GM23338 (cell line): ENCODE measurements at regions not wholly inside any gene's neighbourhood (a gene's known extent, or its start where the extent isn't known, plus 50 kb on each side); places are given as distances from the start of the nearest gene placed in this dataset.

Source experiments
- ATAC-seq: fragments of 200-7000 bp; cut with Tn5 transposase; 3 replicates; pipeline ENCODE4 v1.9.1; 2020
- DNase-seq: peaks from one replicate; pipeline ENCODE4 v3.0.0-alpha.2; 2015; ENCODE audit warnings: low spot score
- H2AFZ ChIP-seq: fragments of 200-600 bp; sonication (generic); 2 replicates; pipeline ENCODE4 v1.8.0; 2016; ENCODE audit warnings: antibody characterized with exemption, mild to moderate bottlenecking, moderate library complexity
- H3F3A ChIP-seq: fragments of 200-600 bp; sonication (generic); replicated peaks from 2 replicates; pipeline ENCODE4 v1.8.0; 2017; ENCODE audit warnings: antibody characterized with exemption, mixed run types, low read depth
- H3K27ac ChIP-seq: fragments of 200-600 bp; sonication (generic); 2 replicates; pipeline ENCODE4 v1.6.1; 2016; ENCODE audit warnings: low read depth
- H3K27me3 ChIP-seq: fragments of 200-600 bp; sonication (generic); 2 replicates; pipeline ENCODE4 v1.8.0; 2016; ENCODE audit warnings: mild to moderate bottlenecking, mixed run types, moderate library complexity; ENCODE audit not compliant: insufficient read depth
- H3K36me3 ChIP-seq: fragments of 200-600 bp; sonication (generic); 2 replicates; pipeline ENCODE4 v1.8.0; 2016; ENCODE audit warnings: mild to moderate bottlenecking; ENCODE audit not compliant: insufficient read depth
- H3K4me1 ChIP-seq: fragments of 200-600 bp; sonication (generic); 2 replicates; pipeline ENCODE4 v1.8.0; 2016; ENCODE audit warnings: mild to moderate bottlenecking, moderate library complexity; ENCODE audit not compliant: insufficient read depth
- H3K4me2 ChIP-seq: fragments of 200-600 bp; sonication (generic); 2 replicates; pipeline ENCODE4 v1.7.1; 2017; ENCODE audit warnings: mixed run types
- H3K4me3 ChIP-seq: fragments of 200-600 bp; sonication (generic); 2 replicates; pipeline ENCODE4 v1.6.1; 2016; ENCODE audit warnings: mixed run types
- H3K79me2 ChIP-seq: fragments of 200-600 bp; sonication (generic); replicated peaks from 2 replicates; pipeline ENCODE4 v1.8.0; 2017; ENCODE audit warnings: mild to moderate bottlenecking; ENCODE audit not compliant: insufficient read depth
- H3K9me2 ChIP-seq: fragments of 200-600 bp; sonication (generic); 2 replicates; pipeline ENCODE4 v1.8.0; 2017; ENCODE audit not compliant: insufficient read depth
- H4K20me1 ChIP-seq: fragments of 200-600 bp; sonication (generic); replicated peaks from 2 replicates; pipeline ENCODE4 v1.8.0; 2017; ENCODE audit warnings: mild to moderate bottlenecking; ENCODE audit not compliant: insufficient read depth
- H3K27ac Mint-ChIP-seq: 2 replicates; pipeline ENCODE4 v1.8.0; 2020; ENCODE audit warnings: inconsistent platforms, mild to moderate bottlenecking, moderate library complexity, mixed read lengths
- H3K27me3 Mint-ChIP-seq: 3 replicates; pipeline ENCODE4 v1.8.0; 2022; ENCODE audit warnings: low read depth, mild to moderate bottlenecking, moderate library complexity, mixed read lengths, inconsistent platforms; ENCODE audit not compliant: insufficient read depth, poor library complexity
- H3K36me3 Mint-ChIP-seq: 3 replicates; pipeline ENCODE4 v1.8.0; 2021; ENCODE audit warnings: low read depth, mild to moderate bottlenecking, inconsistent platforms, moderate library complexity, mixed read lengths
- H3K4me1 Mint-ChIP-seq: 3 replicates; pipeline ENCODE4 v1.8.0; 2020; ENCODE audit warnings: mild to moderate bottlenecking, inconsistent platforms, mixed read lengths
- H3K4me3 Mint-ChIP-seq: 3 replicates; pipeline ENCODE4 v1.8.0; 2021; ENCODE audit warnings: moderate library complexity, mild to moderate bottlenecking, inconsistent platforms, mixed read lengths
- H3K9me3 Mint-ChIP-seq: 3 replicates; pipeline ENCODE4 v1.8.0; 2020; ENCODE audit warnings: moderate library complexity, mild to moderate bottlenecking, inconsistent platforms, mixed read lengths
- CREB1 ChIP-seq: fragments of 250-450 bp; sonication (Bioruptor Pico); IDR thresholded peaks from 2 replicates; pipeline ENCODE4 v1.5.0; 2020; ENCODE audit warnings: low read depth, mild to moderate bottlenecking, moderate library complexity
- CTCF ChIP-seq, 2 experiments: fragments of 200-600 bp in 1 of 2; sonication (generic) in 1 of 2; conservative IDR thresholded peaks; 2 replicates each; pipeline versions ENCODE4 v1.5.1 to v1.6.1; 2016 to 2017; ENCODE audit warnings: antibody characterized with exemption in 2 of 2, low read depth in 2 of 2, mild to moderate bottlenecking in 2 of 2, moderate library complexity in 1 of 2
- EZH2 ChIP-seq: fragments of 200-600 bp; sonication (generic); IDR thresholded peaks from one replicate; pipeline ENCODE4 v1.8.0; 2017; ENCODE audit warnings: antibody characterized with exemption, mild to moderate bottlenecking, low read depth; ENCODE audit not compliant: unreplicated experiment
- REST ChIP-seq: IDR thresholded peaks from one replicate; pipeline ENCODE4 v1.6.1; 2018; ENCODE audit warnings: antibody characterized with exemption; ENCODE audit not compliant: unreplicated experiment
- ZNF114 ChIP-seq: fragments of 250-450 bp; sonication (Bioruptor Pico); IDR thresholded peaks from 2 replicates; pipeline ENCODE4 v1.5.0; 2020; ENCODE audit warnings: mild to moderate bottlenecking, moderate library complexity

GRCh38 chr1:90850898-90851710 is 134.0 kb upstream of the BARHL2 start:
- Mint-ChIP-seq H3K36me3 (no peaks in the 10 kb centered on the region), H3K27me3 (peaks cover 33% of the 10 kb centered on the region), H3K9me3 (peaks cover 3% of the 10 kb centered on the region; the same call in 1 of the 3 replicates), H3K4me3 (peak overlapping the region; percentile 78), H3K4me1 (peaks cover 9% of the 10 kb centered on the region), H3K27ac (no peak overlapping the region)
- peak overlapping the region; percentile 98 for H3K4me2 ChIP-seq
- no peak overlapping the region for H3K27ac ChIP-seq
- peaks cover 78% of the 10 kb centered on the region for H3K27me3 ChIP-seq
- H3K4me3 ChIP-seq = peak overlapping the region; percentile 84
- no peaks in the 10 kb centered on the region for H3K36me3 ChIP-seq
- peak; percentile 93 for ATAC-seq
- peaks cover 7% of the 10 kb centered on the region; the same call in 1 of the 2 replicates for H3K4me1 ChIP-seq
- H4K20me1 ChIP-seq = peaks cover 13% of the 10 kb centered on the region
- H3K79me2 ChIP-seq = no peaks in the 10 kb centered on the region
- peak; percentile 87 for DNase-seq
- peak overlapping the region; percentile 96 for H2AFZ ChIP-seq
- TF ChIP-seq CTCF (conservative IDR thresholded peaks at IDR 0.05; ENCODE audit: low read depth in 2 of 2) (peak; percentile 29 to 63; a peak in 3 of 4 replicates), REST (no peak), ZNF114 (CRISPR knock-in tag) (no peak), CREB1 (no peak)
- H3F3A ChIP-seq = no peaks in the 10 kb centered on the region
- no peaks in the 10 kb centered on the region for H3K9me2 ChIP-seq

- TF ChIP-seq ZNF114 (CRISPR knock-in tag) (no peak), CREB1 (no peak), EZH2 (peak; percentile 68)
- H3K4me3 ChIP-seq = peak overlapping the region; percentile 84
- H3K27me3 Mint-ChIP-seq = peaks cover 33% of the 10 kb centered on the region
- ATAC-seq = peak; percentile 33
- peaks cover 13% of the 10 kb centered on the region for H4K20me1 ChIP-seq
- H3K4me2 ChIP-seq = peak overlapping the region; percentile 98
- H3K4me1 Mint-ChIP-seq = peaks cover 9% of the 10 kb centered on the region
- H3K79me2 ChIP-seq = no peaks in the 10 kb centered on the region
- no peak overlapping the region for H3K27ac ChIP-seq
- no peaks in the 10 kb centered on the region for H3F3A ChIP-seq
- peaks cover 85% of the 10 kb centered on the region for H3K27me3 ChIP-seq
- H3K4me1 ChIP-seq = peaks cover 7% of the 10 kb centered on the region; the same call in 1 of the 2 replicates
- H3K36me3 ChIP-seq = no peaks in the 10 kb centered on the region
- peak; percentile 59 for DNase-seq
- H3K4me3 Mint-ChIP-seq = peak overlapping the region; percentile 78
- peaks cover 3% of the 10 kb centered on the region; the same call in 1 of the 3 replicates for H3K9me3 Mint-ChIP-seq
- no peak overlapping the region for H3K27ac Mint-ChIP-seq
- no peaks in the 10 kb centered on the region for H3K9me2 ChIP-seq
- peak overlapping the region; percentile 96 for H2AFZ ChIP-seq
- no peaks in the 10 kb centered on the region for H3K36me3 Mint-ChIP-seq
Measured at GRCh38 chr1:90850181-90850897, 133.2 kb upstream of the BARHL2 start.
